Astrocyte (in vitro differentiated cells and primary cell): ENCODE measurements at regions not wholly inside any gene's neighbourhood (a gene's known extent, or its start where the extent isn't known, plus 50 kb on each side); places are given as distances from the start of the nearest gene placed in this dataset.

ENCODE experiments used
- CTCF ChIP-seq: IDR thresholded peaks from 2 replicates; pipeline ENCODE4 v1.5.1; 2011; ENCODE audit warnings: low read depth, mild to moderate bottlenecking, inconsistent platforms, low read length, moderate library complexity; ENCODE audit not compliant: insufficient read depth
- EZH2 ChIP-seq: IDR thresholded peaks from 2 replicates; pipeline ENCODE4 v1.6.1; 2012; ENCODE audit warnings: mild to moderate bottlenecking, low read length, inconsistent platforms; ENCODE audit not compliant: insufficient read depth

DNA sequence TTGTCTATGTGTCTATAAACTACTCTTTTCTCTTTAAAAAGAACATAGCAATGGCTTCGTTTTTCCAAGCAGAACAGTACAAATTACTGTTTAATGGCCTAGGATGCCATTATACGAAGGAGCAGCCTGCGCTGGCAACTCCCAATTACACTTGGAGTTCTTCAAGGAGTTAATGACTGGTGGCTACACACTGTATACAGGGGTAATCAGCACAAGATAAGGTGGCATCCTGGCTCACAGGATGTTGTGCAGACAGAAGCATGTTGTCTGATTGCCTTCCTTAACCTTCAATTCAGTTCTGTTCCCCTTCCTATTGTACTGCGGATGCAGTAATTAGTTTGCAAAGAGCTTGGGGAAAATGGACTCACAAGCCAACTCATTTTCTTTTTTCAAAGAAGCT, 250.7 kb upstream of the ROBO2 start:
- no peak for TF ChIP-seq EZH2
- no peak for TF ChIP-seq CTCF
